ENCODE measurements at regions not wholly inside any gene's neighbourhood (a gene's known extent, or its start where the extent isn't known, plus 50 kb on each side); places are given as distances from the start of the nearest gene placed in this dataset.

DNA sequence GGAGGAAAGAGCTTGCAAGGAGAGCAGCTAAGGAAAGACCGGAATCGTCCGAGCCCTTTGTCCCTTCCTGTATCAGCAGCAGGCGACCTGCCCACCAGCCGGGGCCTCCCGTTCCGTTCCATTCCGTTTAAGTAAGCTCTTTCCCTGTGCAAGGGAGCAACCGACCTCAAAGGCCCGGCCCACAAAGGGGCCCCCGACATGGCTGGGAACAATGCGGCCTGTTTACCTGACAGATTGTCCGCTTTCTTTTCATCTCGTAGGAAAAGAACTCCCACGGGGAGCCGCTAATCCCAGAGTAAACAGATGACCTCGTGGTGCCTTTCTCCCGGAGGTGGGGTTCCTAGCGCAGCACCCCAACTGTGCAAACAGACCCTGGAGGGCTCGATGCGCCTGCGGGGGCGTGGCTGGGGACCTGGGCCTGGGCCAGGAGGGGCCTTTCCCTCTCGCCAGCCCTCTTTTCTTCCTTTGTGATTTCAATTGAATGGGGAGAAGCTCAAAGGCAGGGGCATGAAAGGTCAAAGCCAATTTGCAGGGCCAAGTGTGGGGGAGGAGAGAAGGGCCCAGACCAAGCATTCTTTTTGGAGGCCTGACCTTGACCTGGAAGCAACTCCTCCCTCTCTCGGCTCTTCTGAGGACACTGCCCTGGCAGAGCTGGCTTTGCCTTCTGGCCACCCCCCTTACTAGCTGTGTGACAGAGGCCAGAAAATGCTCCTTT is 120.2 kb downstream of the INHBB start (continued):
- TF ChIP-seq HNF1A (IDR thresholded peaks at IDR 0.05; ENCODE audit: low read depth) (peak; percentile 82), HNF1A (CRISPR knock-in tag; IDR thresholded peaks at IDR 0.05; ENCODE audit: borderline replicate concordance) (peak; percentile 98), DMAP1 (CRISPR knock-in tag; IDR thresholded peaks at IDR 0.05) (peak; percentile 95), HMGXB3 (CRISPR knock-in tag; IDR thresholded peaks at IDR 0.05; ENCODE audit: borderline replicate concordance) (peak; percentile 94), MIXL1 (CRISPR knock-in tag; IDR thresholded peaks at IDR 0.05) (peak; percentile 90), NR1H2 (CRISPR knock-in tag; IDR thresholded peaks at IDR 0.05; ENCODE audit: borderline replicate concordance, low read depth) (peak; percentile 60; the same call in 1 of the 2 replicates), ZNF333 (CRISPR knock-in tag; IDR thresholded peaks at IDR 0.05; ENCODE audit: borderline replicate concordance) (peak; percentile 90; the same call in 1 of the 2 replicates), SOX13 (IDR thresholded peaks at IDR 0.05) (peak; percentile 100), SOX13 (CRISPR knock-in tag; conservative IDR thresholded peaks at IDR 0.05 in 1 of 2, IDR thresholded peaks at IDR 0.05 in 1 of 2) (peak in 1 of 2 experiments; percentile 100; a peak in 2 of 4 replicates), KDM1A (CRISPR knock-in tag; IDR thresholded peaks at IDR 0.05) (peak; percentile 29; the same call in 1 of the 2 replicates), THAP11 (CRISPR knock-in tag; IDR thresholded peaks at IDR 0.05) (peak; percentile 86), PITX1 (CRISPR knock-in tag; IDR thresholded peaks at IDR 0.05) (peak; percentile 100), PCBP1 (IDR thresholded peaks at IDR 0.05; ENCODE audit: borderline replicate concordance, low read depth, low read length) (peak; percentile 88; the same call in 1 of the 2 replicates), ZFP41 (CRISPR knock-in tag; IDR thresholded peaks at IDR 0.05; ENCODE audit: borderline replicate concordance) (peak; percentile 63; the same call in 1 of the 2 replicates)
- TF ChIP-seq, protein P1, sequence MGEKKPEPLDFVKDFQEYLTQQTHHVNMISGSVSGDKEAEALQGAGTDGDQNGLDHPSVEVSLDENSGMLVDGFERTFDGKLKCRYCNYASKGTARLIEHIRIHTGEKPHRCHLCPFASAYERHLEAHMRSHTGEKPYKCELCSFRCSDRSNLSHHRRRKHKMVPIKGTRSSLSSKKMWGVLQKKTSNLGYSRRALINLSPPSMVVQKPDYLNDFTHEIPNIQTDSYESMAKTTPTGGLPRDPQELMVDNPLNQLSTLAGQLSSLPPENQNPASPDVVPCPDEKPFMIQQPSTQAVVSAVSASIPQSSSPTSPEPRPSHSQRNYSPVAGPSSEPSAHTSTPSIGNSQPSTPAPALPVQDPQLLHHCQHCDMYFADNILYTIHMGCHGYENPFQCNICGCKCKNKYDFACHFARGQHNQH (CRISPR knock-in tag; IDR thresholded peaks at IDR 0.05), result peak; percentile 99
- TF ChIP-seq, protein P2, sequence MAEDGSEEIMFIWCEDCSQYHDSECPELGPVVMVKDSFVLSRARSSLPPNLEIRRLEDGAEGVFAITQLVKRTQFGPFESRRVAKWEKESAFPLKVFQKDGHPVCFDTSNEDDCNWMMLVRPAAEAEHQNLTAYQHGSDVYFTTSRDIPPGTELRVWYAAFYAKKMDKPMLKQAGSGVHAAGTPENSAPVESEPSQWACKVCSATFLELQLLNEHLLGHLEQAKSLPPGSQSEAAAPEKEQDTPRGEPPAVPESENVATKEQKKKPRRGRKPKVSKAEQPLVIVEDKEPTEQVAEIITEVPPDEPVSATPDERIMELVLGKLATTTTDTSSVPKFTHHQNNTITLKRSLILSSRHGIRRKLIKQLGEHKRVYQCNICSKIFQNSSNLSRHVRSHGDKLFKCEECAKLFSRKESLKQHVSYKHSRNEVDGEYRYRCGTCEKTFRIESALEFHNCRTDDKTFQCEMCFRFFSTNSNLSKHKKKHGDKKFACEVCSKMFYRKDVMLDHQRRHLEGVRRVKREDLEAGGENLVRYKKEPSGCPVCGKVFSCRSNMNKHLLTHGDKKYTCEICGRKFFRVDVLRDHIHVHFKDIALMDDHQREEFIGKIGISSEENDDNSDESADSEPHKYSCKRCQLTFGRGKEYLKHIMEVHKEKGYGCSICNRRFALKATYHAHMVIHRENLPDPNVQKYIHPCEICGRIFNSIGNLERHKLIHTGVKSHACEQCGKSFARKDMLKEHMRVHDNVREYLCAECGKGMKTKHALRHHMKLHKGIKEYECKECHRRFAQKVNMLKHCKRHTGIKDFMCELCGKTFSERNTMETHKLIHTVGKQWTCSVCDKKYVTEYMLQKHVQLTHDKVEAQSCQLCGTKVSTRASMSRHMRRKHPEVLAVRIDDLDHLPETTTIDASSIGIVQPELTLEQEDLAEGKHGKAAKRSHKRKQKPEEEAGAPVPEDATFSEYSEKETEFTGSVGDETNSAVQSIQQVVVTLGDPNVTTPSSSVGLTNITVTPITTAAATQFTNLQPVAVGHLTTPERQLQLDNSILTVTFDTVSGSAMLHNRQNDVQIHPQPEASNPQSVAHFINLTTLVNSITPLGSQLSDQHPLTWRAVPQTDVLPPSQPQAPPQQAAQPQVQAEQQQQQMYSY (CRISPR knock-in tag; IDR thresholded peaks at IDR 0.05), result peak; percentile 96
